NCI-H1436 (cell line): ENCODE measurements at regions not wholly inside any gene's neighbourhood (a gene's known extent, or its start where the extent isn't known, plus 50 kb on each side); places are given as distances from the start of the nearest gene placed in this dataset.

ENCODE experiments used
- DNase-seq: peaks from one replicate; lab custom pipeline; 2025; lab: John Stamatoyannopoulos, UW

DNA sequence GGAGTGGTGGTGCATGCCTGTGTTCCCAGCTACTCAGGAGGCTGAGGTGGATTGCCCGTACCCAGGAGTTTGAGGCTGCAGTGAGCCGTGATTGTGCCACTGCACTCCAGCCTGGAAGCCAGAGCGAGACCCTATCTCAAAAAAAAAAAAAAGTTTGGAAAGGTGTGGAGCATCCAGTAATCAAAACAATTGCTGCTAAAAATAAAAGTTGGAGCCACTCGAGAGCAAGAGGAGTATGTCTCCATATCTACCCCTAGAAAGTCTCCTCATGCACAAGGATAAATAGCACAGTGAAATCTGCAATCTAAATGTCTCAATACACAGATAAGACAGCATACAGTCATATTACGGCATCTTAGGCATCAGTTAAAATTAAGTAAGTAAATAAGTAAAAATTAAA lies 81.5 kb upstream of the NEBL start:
- DNase-seq = no peak

DNA sequence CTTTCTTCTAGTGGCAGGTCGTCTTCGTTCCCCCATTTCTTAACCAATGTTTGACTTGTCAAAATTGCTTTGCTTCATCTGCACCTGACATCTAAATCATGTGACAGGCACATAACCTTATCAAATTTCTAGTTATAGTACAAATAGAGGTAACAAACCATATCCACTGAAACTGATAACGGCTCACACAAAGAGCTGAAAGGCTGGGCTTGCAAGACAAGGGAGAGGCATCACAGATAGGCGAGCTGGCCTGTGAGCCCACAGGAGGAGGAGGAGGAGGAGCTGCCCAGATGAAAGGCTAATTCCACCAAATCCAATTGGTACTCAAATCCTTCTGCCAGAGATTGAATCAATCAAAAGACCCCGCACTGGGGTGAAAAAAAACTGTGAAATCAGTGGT lies 80.2 kb upstream of the NEBL start:
- no peak for DNase-seq

DNA sequence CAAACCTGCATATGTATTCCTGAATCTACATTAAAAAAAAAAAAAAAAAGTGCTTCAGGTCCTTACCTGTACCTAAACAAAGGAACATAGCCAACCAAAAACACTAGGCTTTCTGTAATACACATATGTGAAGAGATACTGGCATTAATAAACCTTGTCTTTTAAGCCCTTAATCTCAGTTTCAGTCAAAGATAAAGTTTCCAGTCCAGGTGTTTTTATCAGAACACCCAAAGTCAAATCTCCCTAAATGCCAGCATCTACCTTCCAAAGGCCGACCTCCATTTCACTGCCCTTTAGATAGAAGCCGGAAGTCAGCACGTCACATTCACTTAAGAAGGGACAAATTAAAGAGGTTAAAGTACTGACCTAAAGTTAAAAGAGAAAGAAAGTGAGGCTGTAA lies 79.8 kb upstream of the NEBL start:
- DNase-seq = no peak

DNA sequence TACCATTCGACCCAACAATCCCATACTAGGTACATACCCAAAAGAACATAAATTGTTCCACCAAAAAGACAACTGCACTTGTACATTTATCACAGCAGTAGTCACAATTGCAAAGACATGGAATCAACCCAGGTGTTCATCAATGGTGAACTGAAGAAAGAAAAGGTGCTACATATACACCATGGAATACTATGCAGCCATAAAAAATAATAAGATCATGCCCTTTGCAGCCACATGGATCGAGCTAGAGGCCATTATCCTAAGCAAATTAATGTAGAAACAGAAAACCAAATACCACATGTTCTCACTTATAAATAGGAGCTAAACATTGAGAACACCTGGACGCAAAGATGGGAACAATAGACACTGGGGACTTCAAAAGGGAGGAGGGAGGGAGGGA lies 79.3 kb upstream of the NEBL start:
- no peak for DNase-seq

DNA sequence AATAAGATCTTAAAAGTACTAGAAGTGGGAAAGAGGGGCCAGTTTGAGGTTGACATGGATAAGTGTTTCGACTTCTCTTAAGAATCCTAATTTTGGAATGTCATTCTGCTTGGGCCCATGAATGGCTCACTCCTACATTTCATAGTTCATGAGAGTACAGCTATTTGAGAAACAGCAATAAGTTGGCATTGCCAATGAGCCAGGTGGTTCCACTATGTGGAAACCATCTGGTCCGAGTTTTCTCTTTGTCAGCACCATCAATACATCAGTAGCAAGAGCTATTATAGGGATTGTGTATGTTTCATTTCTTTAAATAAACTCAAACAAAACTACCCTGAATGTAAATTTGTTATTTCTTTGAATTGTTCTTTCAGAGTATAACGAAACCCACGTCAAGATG lies 78.1 kb upstream of the NEBL start:
- DNase-seq = no peak

DNA sequence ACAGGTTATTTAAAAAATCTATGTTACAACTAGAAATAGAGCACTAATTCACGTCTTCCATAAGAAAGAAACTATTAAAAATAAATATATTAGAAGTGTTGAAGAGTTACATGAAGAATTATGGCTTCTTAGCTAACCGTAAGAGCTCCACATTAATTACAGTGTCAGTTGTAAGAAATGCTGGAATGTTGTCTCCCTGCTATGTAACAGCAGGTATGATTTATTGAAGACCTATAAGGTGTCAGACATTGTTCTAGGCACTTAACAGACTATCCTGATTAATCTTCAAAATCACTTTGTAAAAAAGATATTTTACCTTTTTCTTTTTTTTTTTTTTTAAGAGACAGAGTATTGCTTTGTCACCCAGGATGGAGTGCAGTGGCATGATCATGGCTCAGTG lies 75.8 kb upstream of the NEBL start:
- DNase-seq = no peak

DNA sequence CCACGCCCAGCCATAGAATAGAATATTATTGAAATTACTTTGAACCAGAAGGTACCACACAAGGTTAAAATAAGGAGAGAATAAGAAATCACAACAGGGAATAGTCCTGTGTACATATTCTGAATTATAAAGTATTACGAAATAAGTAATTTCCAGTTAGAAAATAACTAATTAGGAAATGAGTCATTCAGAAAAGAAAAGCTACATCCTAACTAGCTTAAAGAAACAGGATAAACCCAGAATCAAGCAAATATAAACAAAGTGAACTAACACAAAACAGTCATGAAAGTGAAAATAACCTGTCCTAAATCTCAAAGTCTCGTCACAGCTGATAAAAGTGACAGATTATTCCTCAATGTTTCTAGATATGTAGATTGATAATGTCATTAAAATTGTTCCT lies 74.8 kb upstream of the NEBL start:
- no peak for DNase-seq

DNA sequence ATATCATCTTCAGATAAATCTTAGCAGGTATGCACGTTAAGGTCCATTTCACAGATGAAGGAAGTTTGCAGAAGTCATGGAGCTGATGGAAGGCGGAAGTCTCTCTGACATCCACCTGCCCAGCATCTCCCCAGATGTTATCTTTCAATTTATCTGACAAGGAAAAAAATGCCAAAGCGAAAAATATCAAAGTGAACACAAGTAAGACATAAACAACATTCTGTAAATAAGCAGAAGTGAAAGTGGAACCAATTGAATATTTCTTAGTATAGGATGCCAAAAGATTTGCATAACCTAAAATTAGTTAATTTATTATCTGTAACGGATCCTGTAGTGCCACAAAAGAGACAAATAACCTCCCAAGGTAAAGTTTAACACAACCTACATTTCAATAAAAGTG lies 73.6 kb upstream of the NEBL start:
- no peak for DNase-seq

DNA sequence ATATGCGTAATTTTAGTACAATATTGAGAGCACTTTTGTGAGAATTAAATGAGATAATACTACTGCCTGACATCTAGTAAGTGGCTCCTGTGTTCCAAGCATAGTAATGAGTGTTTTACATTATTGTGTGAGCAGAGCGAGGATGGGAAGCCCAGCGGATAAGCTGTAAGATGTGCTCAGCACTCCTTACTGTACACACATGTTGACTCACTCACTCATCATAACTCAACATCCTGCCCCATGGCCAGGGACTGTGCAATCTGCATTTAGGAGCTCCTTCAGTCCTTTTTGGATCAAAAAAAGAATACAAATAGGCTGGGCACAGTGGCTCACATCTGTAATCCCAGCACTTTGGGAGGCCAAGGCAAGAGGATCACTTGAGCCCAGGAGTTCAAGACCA lies 72.9 kb upstream of the NEBL start:
- DNase-seq = no peak

DNA sequence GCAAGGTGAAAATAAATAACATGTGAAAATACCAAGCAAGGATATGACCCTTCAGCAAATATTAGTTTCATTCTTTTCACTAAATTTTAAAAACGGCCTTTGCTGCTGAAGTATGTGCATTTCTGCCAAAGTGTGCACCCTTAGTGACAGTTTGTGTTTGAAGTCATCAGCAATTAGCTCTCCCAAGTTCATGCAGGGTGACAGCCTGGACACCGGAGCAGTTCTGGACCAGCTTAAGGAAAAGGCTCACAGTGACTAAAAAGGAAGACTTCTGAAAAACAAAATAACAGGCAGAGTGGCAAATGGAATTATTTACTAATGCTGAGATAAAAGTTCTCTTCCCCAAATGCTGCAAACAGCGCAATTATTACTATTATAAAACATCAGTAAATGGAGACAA lies 69.3 kb upstream of the NEBL start:
- DNase-seq = no peak

DNA sequence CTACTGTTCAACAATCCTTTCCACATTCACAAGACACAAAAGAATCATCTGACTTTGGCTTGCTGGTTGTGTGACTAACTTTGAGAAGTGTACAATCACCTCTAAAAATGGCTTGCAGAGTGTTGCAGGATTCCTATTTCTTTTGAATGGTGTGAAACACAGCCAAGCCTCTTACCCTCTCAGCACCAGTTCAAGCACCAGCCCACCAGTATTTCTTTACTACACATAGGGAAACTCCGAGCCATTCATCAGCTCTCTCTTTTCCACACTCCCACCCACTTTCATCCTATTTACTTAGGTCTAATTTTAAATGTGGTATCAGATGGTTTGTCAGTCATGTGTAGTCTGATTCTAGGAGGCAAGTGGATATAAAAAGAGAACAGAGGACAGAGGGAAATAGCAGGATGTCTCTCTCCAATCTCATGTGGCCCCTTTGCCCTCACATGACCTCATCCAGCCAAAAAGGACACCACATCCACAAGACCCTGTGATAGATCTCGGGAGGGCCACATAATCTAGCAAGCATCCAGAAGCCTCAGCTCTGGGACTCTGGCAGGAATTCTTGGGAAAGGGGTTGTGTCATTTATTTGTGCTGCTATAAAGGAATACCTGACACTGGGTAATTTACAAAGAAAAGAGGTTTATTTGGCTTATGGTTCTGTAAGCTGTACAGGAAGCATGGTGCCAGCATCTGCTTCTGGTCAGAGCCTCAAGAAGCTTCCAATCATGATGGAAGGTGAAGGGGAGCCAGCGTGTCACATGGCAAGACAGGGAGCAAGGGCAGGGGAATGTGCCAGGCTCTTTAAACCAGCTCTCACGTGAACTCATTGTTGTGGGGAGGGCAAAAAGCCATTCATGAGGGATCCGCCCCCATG lies 66.8 kb upstream of the NEBL start:
- DNase-seq = no peak

DNA sequence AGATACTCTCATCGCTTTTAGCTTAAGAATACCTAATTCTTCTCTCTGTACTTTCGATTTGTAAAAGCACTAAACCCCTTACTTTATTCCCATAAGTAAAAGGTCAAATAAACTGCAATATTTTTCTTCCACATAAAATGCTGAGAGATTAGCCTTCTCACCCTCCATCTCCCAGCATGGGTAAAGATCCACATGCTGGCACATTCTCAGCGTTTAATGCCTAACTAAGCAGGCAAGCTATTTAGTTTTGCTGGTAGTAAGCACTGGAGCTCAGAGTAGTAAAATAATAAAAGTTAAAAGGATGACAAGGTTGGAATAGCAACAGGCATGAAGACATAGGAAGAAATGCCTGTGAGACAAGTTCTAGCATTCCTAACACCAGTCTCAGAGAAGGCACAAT lies 65.9 kb upstream of the NEBL start:
- no peak for DNase-seq

DNA sequence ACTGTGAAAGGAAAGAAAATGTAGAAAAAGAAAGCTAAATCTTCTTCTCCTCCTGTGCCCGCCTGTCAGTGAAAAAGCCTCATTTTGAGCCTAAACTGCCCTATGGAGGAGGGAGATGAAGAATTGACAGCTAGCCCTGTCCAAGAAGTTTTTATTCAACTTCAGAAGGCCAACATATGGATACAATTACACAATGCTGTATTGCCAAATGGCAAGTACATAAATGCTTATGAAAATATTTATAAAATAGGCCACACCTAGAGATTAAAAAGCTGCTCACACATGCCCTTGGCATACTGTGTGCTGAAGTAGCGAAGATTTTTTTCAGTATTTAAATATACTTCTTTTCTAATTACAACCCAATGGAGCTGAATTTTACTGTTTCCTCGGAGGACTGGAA lies 65.1 kb upstream of the NEBL start:
- no peak for DNase-seq

DNA sequence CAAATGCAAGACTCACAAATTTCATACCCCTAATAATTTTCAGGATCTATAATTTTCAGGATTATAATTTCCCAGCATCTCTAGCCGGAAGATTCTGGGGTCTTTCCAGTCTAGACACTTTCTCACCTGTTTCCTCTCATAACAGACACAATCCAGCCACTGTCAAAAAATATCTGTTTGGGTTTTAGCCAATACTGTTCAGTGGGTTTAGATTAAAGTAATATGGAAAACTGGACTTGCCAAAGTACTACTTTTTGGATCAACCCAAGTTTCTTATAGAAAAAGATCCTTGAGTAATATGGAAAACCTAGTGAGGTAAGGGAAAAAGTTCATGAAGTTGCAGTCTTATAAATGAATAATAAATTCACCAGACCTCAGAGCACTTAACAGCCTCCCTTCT lies 62.1 kb upstream of the NEBL start:
- DNase-seq = no peak

DNA sequence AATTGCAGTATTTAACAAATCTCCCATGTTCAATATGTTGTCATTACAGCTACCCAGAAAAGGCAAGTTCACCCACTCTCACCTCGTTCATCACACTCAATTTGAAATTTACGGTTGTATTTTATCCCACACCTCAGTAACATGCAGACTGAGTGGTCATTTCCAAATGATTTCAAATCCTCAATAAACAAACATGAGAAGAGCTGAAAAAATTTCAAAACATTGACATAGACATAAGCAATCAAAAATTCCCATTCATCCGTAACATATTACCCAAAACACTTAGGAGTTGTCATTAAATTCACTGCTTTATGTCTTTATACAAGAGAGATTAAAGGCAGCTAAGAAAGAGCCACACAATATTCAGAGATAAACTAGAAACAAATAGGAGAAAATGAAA lies 61.7 kb upstream of the NEBL start:
- no peak for DNase-seq

DNA sequence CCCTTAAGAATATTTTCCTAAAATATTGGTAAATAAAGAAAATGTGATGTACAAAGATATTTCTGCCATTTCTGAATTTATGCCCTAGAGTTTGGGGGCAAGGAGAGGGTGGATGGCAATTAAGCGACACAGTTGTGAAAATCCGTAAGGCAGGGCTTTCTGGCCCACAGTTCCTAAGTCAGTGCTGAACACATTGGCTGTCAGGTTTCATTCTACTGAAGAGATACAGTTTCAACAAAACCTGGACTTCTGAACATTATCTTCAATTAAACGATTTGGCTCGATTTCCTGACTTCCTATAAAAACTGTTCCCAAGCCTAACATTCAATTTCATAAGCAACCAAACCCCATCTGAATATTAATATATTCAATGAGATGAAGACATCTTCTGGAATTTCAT lies 61.1 kb upstream of the NEBL start:
- DNase-seq = no peak

DNA sequence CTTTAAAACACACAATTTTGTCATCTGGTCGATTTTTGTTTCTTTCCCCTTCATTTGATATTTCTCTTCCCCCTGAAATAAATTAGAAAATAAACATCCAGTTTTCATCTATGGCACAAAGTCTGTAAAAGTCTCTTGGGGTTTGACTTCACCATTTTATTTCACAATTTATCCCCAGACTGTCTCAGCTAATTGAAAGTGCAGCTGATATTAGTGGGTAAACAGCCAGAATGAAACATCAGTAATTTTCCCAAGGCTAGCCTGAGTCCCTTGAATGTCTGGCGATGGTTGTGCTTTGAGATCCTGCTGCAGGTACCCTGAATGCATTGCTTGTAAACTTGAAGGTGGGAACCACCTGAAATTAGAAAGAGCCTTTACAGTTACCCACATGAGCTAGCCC lies 60.6 kb upstream of the NEBL start:
- DNase-seq = no peak

DNA sequence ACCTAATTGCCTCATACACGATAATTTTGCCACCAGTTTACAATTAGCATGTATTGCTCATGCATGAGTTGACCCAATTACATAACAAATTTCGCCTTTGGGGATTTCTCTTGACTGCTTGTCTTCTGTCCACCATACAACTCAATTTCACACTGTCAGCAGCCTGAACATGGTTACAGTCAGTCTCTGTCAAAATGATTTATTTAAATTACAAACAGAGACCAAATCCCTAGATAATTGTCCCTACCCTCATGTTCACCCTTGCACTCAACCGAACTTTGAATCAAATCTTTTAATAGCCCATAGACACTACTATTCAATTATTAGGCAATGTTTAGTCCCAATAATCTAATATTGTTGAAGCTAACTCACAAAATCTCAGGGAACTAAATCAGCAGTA lies 59.7 kb upstream of the NEBL start:
- DNase-seq = peak; percentile 3

DNA sequence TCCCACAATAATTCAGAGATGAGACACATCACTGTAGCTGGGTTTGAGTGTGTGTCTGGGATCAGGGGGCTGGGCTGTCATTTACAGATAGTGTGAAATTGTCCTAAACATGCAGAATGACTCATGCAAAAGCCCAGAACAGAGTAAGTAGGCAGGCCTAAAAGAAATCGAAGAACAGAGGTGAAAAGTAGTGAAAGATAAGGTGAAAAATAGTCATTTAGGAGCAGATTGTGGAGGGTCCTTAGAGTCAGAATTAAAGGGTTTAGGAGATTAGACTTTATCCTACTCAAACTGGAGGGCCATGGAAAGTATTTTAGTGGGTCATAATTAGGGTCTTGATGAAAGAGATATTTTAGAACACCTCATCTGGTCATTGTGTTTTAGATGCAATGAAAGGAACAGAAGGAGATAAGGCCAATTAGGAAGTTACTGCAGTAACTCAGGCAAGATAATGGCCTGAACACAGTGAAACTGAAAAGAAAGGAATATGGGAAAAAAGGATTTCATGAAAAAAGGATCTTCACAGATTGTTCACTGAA lies 58.3 kb upstream of the NEBL start:
- no peak for DNase-seq

DNA sequence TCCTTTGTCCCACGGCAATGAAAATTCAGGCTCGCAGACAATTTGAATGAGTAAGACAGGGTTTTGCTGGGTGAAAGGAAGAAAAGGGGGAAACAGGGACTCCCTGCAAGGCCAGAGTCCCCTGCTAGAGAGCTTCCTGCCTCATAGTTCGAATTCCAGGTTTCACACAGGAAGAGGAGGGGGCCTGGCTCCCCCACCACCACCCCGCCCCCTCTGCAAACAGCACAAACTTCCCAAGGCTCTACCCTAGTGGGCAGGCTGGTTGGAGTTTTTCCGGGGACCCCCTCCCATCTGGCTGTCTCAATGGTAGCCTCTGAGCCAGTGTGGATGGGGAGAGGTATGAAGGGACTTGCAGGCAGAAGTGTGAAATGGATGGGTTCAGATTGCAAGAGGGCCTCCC lies 57.4 kb upstream of the NEBL start:
- DNase-seq = no peak

DNA sequence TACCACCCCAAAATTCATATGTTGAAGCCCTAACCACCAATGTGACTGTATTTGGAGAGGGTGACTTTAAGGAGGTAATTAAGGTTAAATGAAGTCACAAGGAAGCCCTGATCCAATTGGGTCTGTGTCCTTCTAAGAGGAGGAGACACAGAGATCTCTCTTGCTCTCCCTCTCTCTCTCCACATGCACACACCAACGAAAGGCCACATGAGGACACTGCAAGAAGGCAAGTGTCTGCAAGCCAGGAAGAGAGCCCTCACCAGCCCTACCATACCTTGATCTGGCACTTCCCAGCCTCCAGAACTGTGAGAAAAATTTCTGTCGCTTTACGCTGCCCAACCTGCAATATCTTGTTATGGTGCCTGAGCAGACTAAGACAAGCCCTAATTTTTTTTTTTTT lies 56.0 kb upstream of the NEBL start:
- no peak for DNase-seq

DNA sequence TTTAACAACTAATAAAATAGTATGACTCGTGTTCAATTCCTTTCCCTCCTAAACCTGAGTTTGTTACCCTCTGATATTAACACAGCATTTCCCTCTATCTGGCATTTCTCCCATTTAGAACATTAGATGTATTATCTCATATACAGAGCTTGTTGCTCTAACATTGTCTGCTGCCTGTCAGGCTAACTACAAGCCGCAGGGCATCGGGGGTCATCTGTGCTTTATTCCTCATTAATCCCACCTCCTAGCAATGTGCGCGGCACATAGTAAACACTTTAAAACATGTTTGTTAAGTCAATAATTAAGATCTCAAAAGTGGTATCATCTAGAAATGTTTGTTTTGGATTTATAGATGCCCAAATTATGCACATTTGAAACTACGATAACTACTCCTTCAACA lies 52.9 kb upstream of the NEBL start:
- no peak for DNase-seq

DNA sequence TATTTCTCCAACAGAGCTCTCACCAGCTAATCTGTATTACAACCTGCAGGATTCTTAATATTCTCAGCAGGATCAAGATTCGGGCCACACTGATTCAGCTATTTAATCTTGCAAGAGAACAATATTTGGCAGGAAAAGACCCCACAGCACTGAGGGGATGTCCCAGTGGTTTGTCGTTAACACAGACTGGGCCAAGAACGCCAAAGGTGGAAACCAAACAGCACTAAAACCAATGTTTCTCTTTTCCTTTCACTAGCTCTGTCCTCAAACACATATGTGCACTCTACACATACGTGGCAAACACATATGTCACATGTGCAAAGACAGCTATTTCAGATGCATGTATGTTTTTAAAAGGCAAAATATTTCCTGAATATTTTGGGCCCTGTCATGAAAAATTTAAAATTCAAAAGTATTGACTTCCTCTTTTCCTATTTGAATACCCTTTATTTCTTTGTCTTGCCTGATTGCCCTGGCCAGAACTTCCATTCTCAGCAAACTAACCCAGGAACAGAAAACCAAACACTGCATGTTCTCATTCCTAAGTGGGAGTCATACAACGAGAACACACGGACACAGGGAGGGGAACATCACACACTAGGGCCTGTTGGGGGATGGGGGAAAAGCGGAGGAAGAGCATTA lies 51.7 kb upstream of the NEBL start:
- no peak for DNase-seq
